GM12873 (cell line): ENCODE measurements at regions not wholly inside any gene's neighbourhood (a gene's known extent, or its start where the extent isn't known, plus 50 kb on each side); places are given as distances from the start of the nearest gene placed in this dataset.

ENCODE experiments used
- CTCF ChIP-seq: IDR thresholded peaks from 2 replicates; pipeline ENCODE4 v1.5.1; 2012; ENCODE audit warnings: low read depth, mild to moderate bottlenecking, moderate library complexity, low read length, control low read depth; ENCODE audit not compliant: insufficient read depth; ENCODE audit errors: missing control alignments

GRCh38 chr10:61828034-61828433, 73.5 kb upstream of the ARID5B start:
- no peak for TF ChIP-seq CTCF

GRCh38 chr10:61828788-61829187, 72.7 kb upstream of the ARID5B start:
- TF ChIP-seq CTCF: no peak

GRCh38 chr10:61830072-61830845, 71.2 kb upstream of the ARID5B start:
- no peak for TF ChIP-seq CTCF

GRCh38 chr10:61830846-61831273, 70.6 kb upstream of the ARID5B start:
- TF ChIP-seq CTCF: no peak

GRCh38 chr10:61832866-61833481, 68.5 kb upstream of the ARID5B start:
- no peak for TF ChIP-seq CTCF

GRCh38 chr10:61834519-61834918, 67.0 kb upstream of the ARID5B start:
- TF ChIP-seq CTCF: no peak

GRCh38 chr10:61835069-61835945, 66.2 kb upstream of the ARID5B start:
- peak; percentile 61 for TF ChIP-seq CTCF
